ENCODE measurements at regions not wholly inside any gene's neighbourhood (a gene's known extent, or its start where the extent isn't known, plus 50 kb on each side); places are given as distances from the start of the nearest gene placed in this dataset.

- H3K9me3 ChIP-seq (ENCODE audit: low read length) = peaks cover 7% of the 10 kb centered on the region; the same call in 1 of the 2 replicates
- no peak for DNase-seq (ENCODE audit: low spot score)
- H3K4me3 ChIP-seq (replicated peaks in 1 of 3; ENCODE audit: insufficient read depth in 1 of 3, low read depth in 2 of 3, low read length in 3 of 3) = no peak overlapping the region
- in situ Hi-C loops (cut with HindIII; ENCODE audit: extremely low pct_ligation_motif_present, low pct_unique_long_range_greater_than_20kb) (no loop called here), intact Hi-C loops (cut with micrococcal nuclease; ENCODE audit: unreplicated experiment) (no loop called here)
- H3K79me2 ChIP-seq (ENCODE audit: insufficient read depth, low read length) = no peaks in the 10 kb centered on the region
- POLR2A ChIA-PET = no interaction called here
- no peak for ATAC-seq
- no TSS peak for BruUV-seq (replicated peaks)
- no peaks in the 10 kb centered on the region for H4K20me1 ChIP-seq (ENCODE audit: insufficient read depth, low read length)
- no peaks in the 10 kb centered on the region for H3K27me3 ChIP-seq (ENCODE audit: control insufficient read depth in 1 of 2, insufficient read depth in 2 of 2, low read length in 2 of 2)
- FAIRE-seq = no peak
- no peaks in the 10 kb centered on the region for H3K4me1 ChIP-seq (ENCODE audit: insufficient read depth, low read length)
- no peaks in the 10 kb centered on the region for H3K36me3 ChIP-seq (replicated peaks in 1 of 2; ENCODE audit: control insufficient read depth in 1 of 2, insufficient read depth in 2 of 2, low read length in 2 of 2)
- H3K27ac ChIP-seq (ENCODE audit: extremely low read length, insufficient read depth, low read length) = no peak overlapping the region
- H3K4me2 ChIP-seq (ENCODE audit: low read depth, low read length) = no peak overlapping the region
- TF ChIP-seq ZNF318 (CRISPR knock-in tag; IDR thresholded peaks at IDR 0.05) (no peak), TCF7L2 (IDR thresholded peaks at IDR 0.05; ENCODE audit: low read depth, low read length) (no peak), ZNF703 (CRISPR knock-in tag; IDR thresholded peaks at IDR 0.05; ENCODE audit: borderline replicate concordance) (no peak), MYPOP (CRISPR knock-in tag; IDR thresholded peaks at IDR 0.05) (no peak), ZNF879 (CRISPR knock-in tag; IDR thresholded peaks at IDR 0.05) (no peak), CC2D1A (CRISPR knock-in tag; IDR thresholded peaks at IDR 0.05) (no peak)
- WGBS (ENCODE audit: low lambda C conversion rate) = 32% methylated on average over 3 of the region's 3 CpGs
- CTCF ChIA-PET (ENCODE audit: low intra/inter-chr PET ratio, low total read pairs) = no interaction called here
- no peak overlapping the region for H2AFZ ChIP-seq (ENCODE audit: low read length)
- no peak overlapping the region for H3K9ac ChIP-seq (ENCODE audit: insufficient read depth, low read depth, low read length)
Measured at GRCh38 chr13:57799624-57800023, 168.1 kb downstream of the PCDH17 start.

All from HepG2 (cell line).